Dermis blood vessel endothelial cell (primary cell): ENCODE measurements at regions not wholly inside any gene's neighbourhood (a gene's known extent, or its start where the extent isn't known, plus 50 kb on each side); places are given as distances from the start of the nearest gene placed in this dataset.
"Not testable (repeated sequence)": the region's sequence is repeated elsewhere in the genome, so short reads cannot be mapped to it uniquely, and the experiment has no call there.

Source experiments
- DNase-seq: peaks from one replicate; pipeline ENCODE4 v3.0.0; 2010

DNA sequence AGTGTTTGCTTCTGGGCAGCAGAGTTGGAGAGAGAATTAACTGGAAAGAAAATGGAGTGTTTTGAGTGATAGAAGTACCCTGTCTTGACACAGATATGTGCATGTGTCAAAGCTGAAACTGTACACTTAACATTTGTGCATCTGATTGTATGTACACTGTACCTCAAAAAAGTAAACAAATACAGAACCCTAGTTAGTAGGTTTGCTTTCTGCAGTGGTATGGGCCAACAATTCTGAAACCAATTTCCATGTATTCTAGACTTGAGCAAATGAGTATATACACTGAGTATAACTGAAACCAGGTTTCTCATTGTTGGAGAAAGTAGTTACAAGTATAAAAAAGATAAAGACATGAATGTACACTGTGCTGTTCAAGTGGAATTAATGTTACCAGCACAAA, 52.4 kb downstream of the ELAPOR2 start:
- DNase-seq = no peak

GRCh38 chr7:87004956-87005355, 54.5 kb downstream of the ELAPOR2 start:
- no peak for DNase-seq

DNA sequence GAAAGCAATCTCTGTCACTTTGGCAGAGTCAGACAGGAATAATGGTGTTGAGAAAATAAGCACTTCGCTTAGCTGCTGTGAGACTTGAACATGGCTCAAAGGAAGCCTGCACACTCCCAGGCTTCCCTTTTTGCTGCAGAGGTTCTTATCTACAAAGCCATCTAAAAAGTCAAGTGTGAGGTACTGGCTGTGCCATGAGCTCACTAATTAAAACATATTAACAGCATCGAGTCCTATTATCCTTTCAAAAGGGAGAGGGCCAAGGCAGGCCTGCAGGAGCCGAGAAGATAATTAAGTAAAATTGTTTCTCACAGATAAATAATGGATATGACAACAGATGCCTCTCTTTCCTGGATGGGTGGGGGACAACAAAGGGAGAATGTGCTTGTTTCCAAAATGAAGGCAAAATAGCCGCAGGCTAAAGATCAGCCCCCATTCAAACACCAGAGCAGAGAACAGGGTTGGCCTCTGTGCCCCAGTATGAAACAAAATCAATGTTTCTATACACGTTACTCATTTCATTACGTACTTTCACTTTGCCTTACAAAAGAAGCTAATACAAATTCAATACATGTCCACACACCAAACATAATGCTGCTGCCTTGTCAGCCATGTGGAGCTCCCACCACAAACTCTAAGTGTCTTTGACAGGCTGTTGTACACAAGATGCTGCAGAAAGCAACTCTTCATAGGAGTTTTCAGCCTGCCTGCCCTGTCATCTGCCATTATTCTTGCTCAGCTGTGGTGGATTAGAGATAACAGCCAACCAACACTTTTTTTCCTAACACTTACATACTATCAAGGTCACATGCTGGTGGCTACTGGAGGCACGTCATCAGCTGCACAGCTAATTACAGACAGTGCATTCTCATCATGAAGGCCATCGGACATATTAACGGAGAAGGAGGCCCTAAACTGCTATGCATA, 55.3 kb downstream of the ELAPOR2 start:
- DNase-seq = peak; percentile 67

DNA sequence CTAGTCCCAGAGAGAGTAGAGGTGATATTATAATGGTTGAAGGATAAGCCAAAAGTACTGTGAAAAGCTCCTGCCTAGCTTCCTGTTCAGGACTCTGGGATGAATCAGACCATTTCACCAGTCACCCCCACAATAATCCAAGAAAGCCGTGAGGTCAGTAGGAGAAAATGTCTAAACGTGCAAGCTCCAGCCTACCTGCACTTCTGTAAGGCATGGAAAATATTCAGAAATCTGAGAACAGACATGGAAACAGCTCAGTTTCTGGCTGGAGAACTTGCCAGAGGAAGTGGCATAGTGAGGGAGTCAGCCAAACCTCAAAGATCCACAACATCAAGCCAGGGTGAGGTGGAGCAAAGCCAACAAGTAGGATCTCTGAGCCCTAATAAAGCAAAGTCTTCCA, 58.2 kb downstream of the ELAPOR2 start:
- peak; percentile 68 for DNase-seq

DNA sequence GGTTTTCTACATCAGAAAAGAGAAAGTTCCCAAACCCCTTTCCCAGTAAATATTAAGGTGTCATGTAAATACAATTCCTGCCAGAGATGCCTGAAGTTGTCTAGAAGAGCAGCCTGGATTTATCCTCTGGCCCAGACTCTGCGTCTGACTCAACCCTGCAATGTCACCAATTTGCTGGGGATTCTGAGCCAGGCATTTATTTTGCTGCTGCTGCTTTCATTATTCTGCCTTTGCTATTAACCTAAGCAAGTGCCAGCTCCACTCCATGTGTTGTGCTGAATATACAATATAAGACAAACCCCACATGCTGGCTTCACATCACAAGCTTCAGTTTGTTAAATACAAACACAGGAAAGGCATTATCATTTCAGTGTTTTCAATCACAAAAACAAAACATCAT, 59.1 kb downstream of the ELAPOR2 start:
- DNase-seq = peak; percentile 21

GRCh38 chr7:86999750-87000149, 59.7 kb downstream of the ELAPOR2 start:
- DNase-seq = no peak

DNA sequence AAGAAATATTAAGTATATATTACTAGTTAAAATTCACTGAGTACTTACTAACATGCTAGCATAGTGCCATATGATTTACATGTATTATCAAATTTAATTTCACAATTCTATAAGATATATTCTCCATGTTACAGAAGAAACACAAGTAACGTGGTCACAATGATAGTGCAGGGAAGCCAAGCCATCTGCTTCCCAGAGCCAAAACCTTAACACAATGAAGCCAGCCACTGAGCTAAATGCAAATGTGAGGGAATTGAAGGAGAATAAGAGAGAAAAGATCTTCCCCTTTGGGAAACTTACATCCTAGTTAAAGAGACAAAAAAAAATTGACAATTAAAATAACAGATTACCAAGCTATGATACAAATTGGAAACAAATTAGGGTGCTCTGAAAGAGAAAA, 63.6 kb downstream of the ELAPOR2 start:
- DNase-seq = no peak

DNA sequence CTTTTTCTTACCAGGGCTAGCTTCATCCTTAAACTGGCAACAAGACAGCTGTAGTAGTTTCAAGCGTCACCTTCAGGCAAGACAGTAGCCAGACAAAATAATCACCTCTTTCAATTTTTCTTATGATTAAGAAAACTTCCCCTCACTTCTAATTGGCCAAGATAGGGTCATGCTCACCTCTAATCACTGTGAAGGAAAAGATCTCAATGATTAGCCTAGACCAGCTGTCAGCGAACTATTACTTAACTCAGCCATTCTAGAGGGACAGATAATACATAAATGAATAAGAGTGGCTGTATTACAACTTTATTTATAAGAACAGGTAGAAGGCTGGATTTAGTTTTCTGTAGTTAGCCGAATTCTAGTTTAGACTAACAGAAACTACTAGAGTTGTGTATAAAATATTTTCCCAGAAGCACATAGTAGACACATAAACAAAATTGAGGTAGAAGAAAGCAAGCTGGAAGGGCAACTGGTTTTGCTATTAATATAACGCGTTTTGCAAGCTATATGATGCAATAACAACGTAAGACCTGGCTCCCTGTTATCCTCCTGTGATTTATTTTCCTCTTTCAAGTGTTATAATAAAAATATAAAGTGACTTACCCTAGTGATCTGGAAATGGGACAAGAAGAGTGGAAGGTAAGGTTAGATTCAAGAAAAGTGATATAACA, 64.3 kb downstream of the ELAPOR2 start:
- DNase-seq = no peak

- DNase-seq = peak; percentile 80
These were observed 67.7 kb downstream of the ELAPOR2 start for GRCh38 chr7:86991771-86992191.

GRCh38 chr7:86991093-86991769, 68.2 kb downstream of the ELAPOR2 start:
- no peak for DNase-seq

DNA sequence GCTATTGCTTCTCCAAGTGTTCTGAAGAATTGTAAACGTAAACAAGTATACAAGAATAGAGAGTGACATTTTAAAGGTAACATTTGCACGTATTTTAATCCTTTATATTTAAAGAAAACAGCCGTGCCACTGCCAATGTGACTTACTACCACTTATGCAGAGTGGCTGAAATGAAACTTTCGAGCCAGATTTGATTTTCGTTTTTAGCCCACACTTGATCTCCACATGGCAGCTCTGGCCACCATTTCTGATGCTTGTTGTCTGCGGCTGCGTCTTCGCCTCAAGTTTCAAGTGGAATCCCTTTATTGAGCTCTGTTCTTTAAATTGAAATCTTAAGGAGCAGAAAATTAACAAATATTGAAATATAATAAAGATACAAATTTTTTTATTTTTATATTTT, 70.0 kb downstream of the ELAPOR2 start:
- DNase-seq = no peak

- DNase-seq = not testable (repeated sequence)
These were observed 71.6 kb downstream of the ELAPOR2 start for GRCh38 chr7:86987834-86988233.

- not testable (repeated sequence) for DNase-seq
These were observed 72.1 kb downstream of the ELAPOR2 start for GRCh38 chr7:86987358-86987757.

DNA sequence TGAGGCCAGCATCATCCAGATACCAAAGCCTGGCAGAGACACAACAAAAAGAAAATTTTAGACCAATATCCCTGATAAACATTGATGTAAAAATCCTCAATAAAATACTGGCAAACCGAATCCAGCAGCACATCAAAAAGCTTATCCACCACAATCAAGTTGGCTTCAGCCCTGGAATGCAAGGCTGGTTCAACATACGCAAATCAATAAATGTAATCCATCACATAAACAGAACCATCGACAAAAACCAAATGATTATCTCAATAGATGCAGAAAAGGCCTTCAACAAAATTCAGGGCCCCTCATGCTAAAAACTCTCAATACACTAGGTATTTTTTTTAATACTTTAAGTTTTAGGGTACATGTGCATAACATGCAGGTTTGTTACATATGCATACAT, 74.1 kb downstream of the ELAPOR2 start:
- DNase-seq = not testable (repeated sequence)

GRCh38 chr7:86983654-86984053, 75.8 kb downstream of the ELAPOR2 start:
- DNase-seq = not testable (repeated sequence)

GRCh38 chr7:86981937-86982336, 77.5 kb downstream of the ELAPOR2 start:
- DNase-seq = not testable (repeated sequence)

- DNase-seq = no peak
These were observed 78.3 kb downstream of the ELAPOR2 start for GRCh38 chr7:86981127-86981526.

DNA sequence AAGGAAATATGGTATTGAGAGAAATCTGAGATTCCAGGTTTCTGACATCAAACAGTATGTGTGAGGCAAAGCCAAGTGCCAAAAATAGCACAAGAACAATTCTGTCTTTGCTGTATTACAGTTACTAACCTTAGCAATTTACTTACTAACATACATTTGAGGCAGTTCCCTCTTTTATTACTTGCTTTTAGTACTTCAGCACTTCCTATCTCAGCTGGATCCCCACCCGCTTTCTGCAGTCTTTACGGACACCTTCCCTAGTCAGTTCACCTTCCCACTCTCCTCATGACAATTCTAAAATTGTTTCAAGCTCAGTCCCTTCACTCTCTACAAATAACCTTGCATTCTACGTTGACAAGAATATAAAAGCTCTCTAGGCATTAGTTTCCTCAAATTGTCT, 79.2 kb downstream of the ELAPOR2 start:
- no peak for DNase-seq

- DNase-seq = no peak
These were observed 80.5 kb downstream of the ELAPOR2 start for GRCh38 chr7:86978808-86979506.

DNA sequence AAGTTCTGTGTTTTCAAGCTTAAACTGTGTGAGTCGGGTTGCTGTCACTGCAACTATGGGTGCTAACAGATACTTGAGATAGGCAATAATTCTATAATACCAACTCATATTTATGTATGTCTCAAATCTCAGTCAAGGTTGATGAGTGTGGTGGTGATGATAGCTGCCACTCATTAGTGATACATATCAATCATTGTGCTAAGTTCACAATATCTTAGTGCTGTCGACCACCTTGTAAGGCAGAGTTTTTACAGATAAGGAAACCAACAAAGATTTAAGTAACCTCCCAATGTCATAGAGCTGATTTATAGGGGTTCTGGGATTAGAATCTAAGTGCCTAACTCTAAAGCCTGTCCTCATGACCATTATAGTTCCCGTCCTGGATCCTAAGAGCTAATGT, 82.5 kb downstream of the ELAPOR2 start:
- DNase-seq = no peak

- no peak for DNase-seq
These were observed 83.5 kb downstream of the ELAPOR2 start for GRCh38 chr7:86975914-86976313.

GRCh38 chr7:86975449-86975848, 84.0 kb downstream of the ELAPOR2 start:
- no peak for DNase-seq

DNA sequence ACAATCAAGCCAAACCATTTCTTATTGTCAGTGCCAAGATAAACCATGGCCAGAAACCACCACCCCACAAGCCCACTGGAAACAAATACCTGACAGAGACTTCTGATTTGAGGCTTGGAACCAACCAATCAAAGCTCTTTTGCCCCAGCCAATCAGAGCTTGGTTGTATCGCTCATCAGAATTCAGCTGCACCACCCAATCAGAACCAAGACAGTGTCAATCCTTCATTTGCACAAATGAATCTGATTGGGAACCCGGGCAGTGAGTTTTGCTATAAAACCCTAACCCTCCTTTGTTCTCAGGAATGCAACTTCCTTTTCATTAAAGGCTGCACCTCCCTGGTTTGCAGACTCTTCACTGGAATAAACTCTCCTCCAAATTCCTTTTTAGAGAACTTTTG, 87.4 kb downstream of the ELAPOR2 start:
- no peak for DNase-seq
